ENCODE measurements at regions not wholly inside any gene's neighbourhood (a gene's known extent, or its start where the extent isn't known, plus 50 kb on each side); places are given as distances from the start of the nearest gene placed in this dataset.

DNA sequence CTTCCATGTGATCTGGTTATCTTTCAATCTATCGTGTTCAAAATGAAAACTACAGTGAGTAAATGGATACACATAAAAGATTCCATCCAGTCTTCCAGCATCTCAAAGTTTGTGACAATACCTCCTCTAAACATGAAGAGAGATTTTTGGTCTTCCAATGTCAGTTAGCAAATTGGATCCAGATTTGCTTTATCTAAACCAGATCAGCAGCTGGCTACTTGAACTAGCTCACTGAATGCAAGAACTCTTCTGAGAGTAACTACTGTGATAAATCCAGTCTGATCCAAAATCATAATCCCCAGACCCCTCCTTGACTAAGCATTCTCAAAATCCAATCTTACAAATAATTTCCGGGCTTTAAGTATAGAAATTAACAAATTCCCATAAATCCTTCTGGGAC is 2177.9 kb upstream of the C9orf72 start:
- Histone ChIP-seq H3K27me3 (ENCODE audit: insufficient read depth, low read depth) (no peaks in the 10 kb centered on the region), H4K20me1 (ENCODE audit: insufficient read depth) (no peaks in the 10 kb centered on the region), H3K4me1 (replicated peaks; ENCODE audit: insufficient read depth) (no peaks in the 10 kb centered on the region), H3K9me2 (ENCODE audit: insufficient read depth) (no peaks in the 10 kb centered on the region), H3K79me2 (ENCODE audit: low read depth) (no peaks in the 10 kb centered on the region), H3F3A (ENCODE audit: insufficient read depth, low read depth) (no peaks in the 10 kb centered on the region), H3K36me3 (ENCODE audit: low read depth) (no peaks in the 10 kb centered on the region), H3K27ac (no peak overlapping the region), H3K9me3 (ENCODE audit: insufficient read depth, low read depth) (no peaks in the 10 kb centered on the region), H2AFZ (no peak overlapping the region), H3K4me2 (no peak overlapping the region), H3K4me3 (no peak overlapping the region)
- intact Hi-C loops (cut with micrococcal nuclease; ENCODE audit: unreplicated experiment): no loop called here
- TF ChIP-seq, protein P1, sequence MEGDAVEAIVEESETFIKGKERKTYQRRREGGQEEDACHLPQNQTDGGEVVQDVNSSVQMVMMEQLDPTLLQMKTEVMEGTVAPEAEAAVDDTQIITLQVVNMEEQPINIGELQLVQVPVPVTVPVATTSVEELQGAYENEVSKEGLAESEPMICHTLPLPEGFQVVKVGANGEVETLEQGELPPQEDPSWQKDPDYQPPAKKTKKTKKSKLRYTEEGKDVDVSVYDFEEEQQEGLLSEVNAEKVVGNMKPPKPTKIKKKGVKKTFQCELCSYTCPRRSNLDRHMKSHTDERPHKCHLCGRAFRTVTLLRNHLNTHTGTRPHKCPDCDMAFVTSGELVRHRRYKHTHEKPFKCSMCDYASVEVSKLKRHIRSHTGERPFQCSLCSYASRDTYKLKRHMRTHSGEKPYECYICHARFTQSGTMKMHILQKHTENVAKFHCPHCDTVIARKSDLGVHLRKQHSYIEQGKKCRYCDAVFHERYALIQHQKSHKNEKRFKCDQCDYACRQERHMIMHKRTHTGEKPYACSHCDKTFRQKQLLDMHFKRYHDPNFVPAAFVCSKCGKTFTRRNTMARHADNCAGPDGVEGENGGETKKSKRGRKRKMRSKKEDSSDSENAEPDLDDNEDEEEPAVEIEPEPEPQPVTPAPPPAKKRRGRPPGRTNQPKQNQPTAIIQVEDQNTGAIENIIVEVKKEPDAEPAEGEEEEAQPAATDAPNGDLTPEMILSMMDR (conservative IDR thresholded peaks at IDR 0.05): no peak
- TF ChIP-seq EZH2 (IDR thresholded peaks at IDR 0.05; ENCODE audit: low read depth): no peak
- ChIA-PET CTCF (no interaction called here), POLR2A (ENCODE audit: unreplicated experiment) (no interaction called here)
- DNase-seq: no peak
- BruUV-seq (replicated peaks): no TSS peak

DNA sequence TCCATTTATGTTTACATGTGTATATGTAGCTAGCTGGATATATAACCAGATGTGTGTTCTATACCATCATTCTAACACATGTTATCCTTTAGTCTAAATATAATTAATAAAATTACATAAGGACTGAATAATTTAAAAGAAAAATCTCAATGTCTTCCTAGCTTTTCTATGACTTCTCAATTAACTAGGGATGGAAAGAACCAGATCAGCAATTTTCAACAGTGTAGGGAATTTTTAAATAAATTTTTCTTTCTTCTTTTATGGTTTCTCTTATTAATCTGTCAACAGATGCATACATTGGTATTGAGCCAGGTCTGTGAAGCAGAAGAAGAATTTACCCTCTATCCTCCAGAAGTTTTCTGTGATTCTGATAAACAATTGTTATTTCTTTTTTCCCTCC is 2180.4 kb upstream of the C9orf72 start:
- Histone ChIP-seq H3K9me2 (ENCODE audit: insufficient read depth) (no peaks in the 10 kb centered on the region), H4K20me1 (ENCODE audit: insufficient read depth) (no peaks in the 10 kb centered on the region), H3K27me3 (ENCODE audit: insufficient read depth, low read depth) (no peaks in the 10 kb centered on the region), H2AFZ (no peak overlapping the region), H3F3A (ENCODE audit: insufficient read depth, low read depth) (no peaks in the 10 kb centered on the region), H3K9me3 (ENCODE audit: insufficient read depth, low read depth) (no peaks in the 10 kb centered on the region), H3K4me1 (replicated peaks; ENCODE audit: insufficient read depth) (no peaks in the 10 kb centered on the region), H3K27ac (no peak overlapping the region), H3K4me3 (no peak overlapping the region), H3K79me2 (ENCODE audit: low read depth) (no peaks in the 10 kb centered on the region), H3K36me3 (ENCODE audit: low read depth) (no peaks in the 10 kb centered on the region), H3K4me2 (no peak overlapping the region)
- ChIA-PET CTCF (no interaction called here), POLR2A (ENCODE audit: unreplicated experiment) (no interaction called here)
- DNase-seq: no peak
- intact Hi-C loops (cut with micrococcal nuclease; ENCODE audit: unreplicated experiment): no loop called here
- BruUV-seq (replicated peaks): no TSS peak
- TF ChIP-seq, protein P1 (conservative IDR thresholded peaks at IDR 0.05): no peak
- TF ChIP-seq EZH2 (IDR thresholded peaks at IDR 0.05; ENCODE audit: low read depth): no peak

DNA sequence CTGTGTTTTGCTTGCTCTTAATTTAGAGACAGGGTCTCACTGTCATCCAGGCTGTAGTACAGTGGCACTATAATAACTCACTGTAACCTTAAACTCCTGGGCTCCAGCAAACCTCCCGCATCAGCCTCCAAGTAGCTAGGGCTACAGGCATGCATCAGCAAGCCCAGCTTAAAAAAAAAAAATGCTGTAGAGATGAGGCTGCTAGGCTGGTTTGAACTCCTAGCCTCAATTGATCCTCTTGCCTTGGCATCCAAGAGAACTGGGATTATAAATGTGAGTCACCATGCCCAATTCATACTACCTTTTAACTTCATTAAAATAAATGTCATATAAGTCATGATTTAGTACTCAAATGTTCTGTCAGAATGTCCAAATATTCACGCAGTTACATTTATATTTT is 2195.7 kb upstream of the C9orf72 start:
- TF ChIP-seq, protein P1 (conservative IDR thresholded peaks at IDR 0.05): no peak
- no peak for TF ChIP-seq EZH2 (IDR thresholded peaks at IDR 0.05; ENCODE audit: low read depth)
- CTCF ChIA-PET: no interaction called here
- intact Hi-C loops (cut with micrococcal nuclease; ENCODE audit: unreplicated experiment): no loop called here
- H3K4me1 ChIP-seq (replicated peaks; ENCODE audit: insufficient read depth): no peaks in the 10 kb centered on the region
- no peak for DNase-seq
- POLR2A ChIA-PET (ENCODE audit: unreplicated experiment): no interaction called here
- no peak overlapping the region for H2AFZ ChIP-seq
- no TSS peak for BruUV-seq (replicated peaks)
- H3F3A ChIP-seq (ENCODE audit: insufficient read depth, low read depth): no peaks in the 10 kb centered on the region
- no peaks in the 10 kb centered on the region for H4K20me1 ChIP-seq (ENCODE audit: insufficient read depth)
- no peak overlapping the region for H3K4me2 ChIP-seq
- no peak overlapping the region for H3K4me3 ChIP-seq
- H3K9me3 ChIP-seq (ENCODE audit: insufficient read depth, low read depth): no peaks in the 10 kb centered on the region
- no peaks in the 10 kb centered on the region for H3K27me3 ChIP-seq (ENCODE audit: insufficient read depth, low read depth)
- H3K9me2 ChIP-seq (ENCODE audit: insufficient read depth): no peaks in the 10 kb centered on the region
- no peaks in the 10 kb centered on the region for H3K79me2 ChIP-seq (ENCODE audit: low read depth)
- no peak overlapping the region for H3K27ac ChIP-seq
- no peaks in the 10 kb centered on the region for H3K36me3 ChIP-seq (ENCODE audit: low read depth)

Data from PC-9 (cell line).